Adrenal gland (tissue), 5 donors: ENCODE measurements at regions not wholly inside any gene's neighbourhood (a gene's known extent, or its start where the extent isn't known, plus 50 kb on each side); places are given as distances from the start of the nearest gene placed in this dataset.

Experiments
- CTCF ChIP-seq, 6 experiments: fragments of 450-650 bp in 4 of 6; fragments of 200-600 bp in 2 of 6; sonication (generic) in 1 of 6; IDR thresholded peaks; 1 replicate in 5 of 6; 2 replicates in 1 of 6; pipeline versions ENCODE4 v1.5.1 to v1.8.0; 2016 to 2021; ENCODE audit warnings: antibody characterized with exemption in 6 of 6, mild to moderate bottlenecking in 2 of 6, moderate library complexity in 1 of 6
- POLR2A ChIP-seq, 2 donors: fragments of 450-650 bp; IDR thresholded peaks; one replicate each; pipeline ENCODE4 v1.6.1; 2017; ENCODE audit warnings: antibody characterized with exemption in 2 of 2, mild to moderate bottlenecking in 2 of 2, moderate library complexity in 1 of 2
- donor health status: DM: no; HTN: no; CAD: no.

- TF ChIP-seq CTCF (IDR thresholded peaks at IDR 0.05) (peak in 1 of 6 experiments; percentile 26), POLR2A (IDR thresholded peaks at IDR 0.05) (no peak)
These were observed 371.9 kb downstream of the KCNRG start for GRCh38 chr13:50387051-50387581.
